AG04450 (cell line): ENCODE measurements at regions not wholly inside any gene's neighbourhood (a gene's known extent, or its start where the extent isn't known, plus 50 kb on each side); places are given as distances from the start of the nearest gene placed in this dataset.

Experiments
- CTCF ChIA-PET: fragments of 300-600, 350-600 bp; formaldehyde crosslinking; extraction: SDS; loops from one replicate; lab custom pipeline; 2022; ENCODE audit warnings: antibody characterized with exemption, inconsistent platforms; lab: Charles Lee
- POLR2A ChIA-PET: fragments of 350-600 bp; formaldehyde crosslinking; extraction: SDS; loops from one replicate; lab custom pipeline; 2021; ENCODE audit warnings: antibody characterized with exemption, inconsistent platforms; lab: Yijun Ruan, JAX
- DNase-seq: peaks from one replicate; pipeline ENCODE4 v3.0.0-alpha.2; 2011; ENCODE audit warnings: low read depth, low spot score
- H3K27ac ChIP-seq: one replicate; pipeline ENCODE4 v1.5.1; 2012; ENCODE audit warnings: low read depth, low read length, control low read depth
- H3K27me3 ChIP-seq: one replicate; pipeline ENCODE4 v1.6.0; 2012; ENCODE audit warnings: low read length; ENCODE audit not compliant: control insufficient read depth, insufficient read depth
- H3K4me3 ChIP-seq: 2 replicates; pipeline ENCODE4 v1.5.1; 2011; ENCODE audit warnings: mild to moderate bottlenecking, low read depth, low read length, control low read depth
- H3K9me3 ChIP-seq: 2 replicates; pipeline ENCODE4 v1.5.1; 2012; ENCODE audit warnings: low read length; ENCODE audit not compliant: control insufficient read depth, insufficient read depth
- CTCF ChIP-seq: IDR thresholded peaks from 2 replicates; pipeline ENCODE4 v1.5.1; 2011; ENCODE audit warnings: low read depth, low read length, control low read depth, inconsistent platforms

- H3K9me3 ChIP-seq = no peaks in the 10 kb centered on the region
- ChIA-PET POLR2A (no interaction called here), CTCF (interaction anchor here (1.1 kb wide), 1 partner anchor 10 kb away, joined by 3 read pairs; no protein-coding TSS in a partner anchor)
- no peak overlapping the region for H3K4me3 ChIP-seq
- no peak for TF ChIP-seq CTCF
- no peak for DNase-seq
- H3K27ac ChIP-seq = no peak overlapping the region
- H3K27me3 ChIP-seq = no peaks in the 10 kb centered on the region
Measured at GRCh38 chr16:63497408-63497807, 1461.2 kb upstream of the CDH8 start.

GRCh38 chr16:63496282-63496681 is 1460.0 kb upstream of the CDH8 start:
- CTCF ChIA-PET = no interaction called here
- Histone ChIP-seq H3K27me3 (no peaks in the 10 kb centered on the region), H3K9me3 (no peaks in the 10 kb centered on the region), H3K27ac (no peak overlapping the region), H3K4me3 (no peak overlapping the region)
- no peak for TF ChIP-seq CTCF
- no peak for DNase-seq
- POLR2A ChIA-PET = no interaction called here

GRCh38 chr16:63488955-63489354 is 1452.7 kb upstream of the CDH8 start:
- ChIA-PET POLR2A (no interaction called here), CTCF (no interaction called here)
- no peak overlapping the region for H3K27ac ChIP-seq
- no peaks in the 10 kb centered on the region for H3K9me3 ChIP-seq
- no peak overlapping the region for H3K4me3 ChIP-seq
- no peaks in the 10 kb centered on the region for H3K27me3 ChIP-seq
- no peak for DNase-seq
- TF ChIP-seq CTCF = no peak

- DNase-seq = no peak
- ChIA-PET POLR2A (no interaction called here), CTCF (no interaction called here)
- TF ChIP-seq CTCF = no peak
- no peak overlapping the region for H3K4me3 ChIP-seq
- H3K9me3 ChIP-seq = no peaks in the 10 kb centered on the region
- H3K27ac ChIP-seq = no peak overlapping the region
- no peaks in the 10 kb centered on the region for H3K27me3 ChIP-seq
Measured at GRCh38 chr16:63481060-63481459, 1444.8 kb upstream of the CDH8 start.

- Histone ChIP-seq H3K27ac (no peak overlapping the region), H3K4me3 (no peak overlapping the region), H3K27me3 (no peaks in the 10 kb centered on the region), H3K9me3 (no peaks in the 10 kb centered on the region)
- ChIA-PET CTCF (interaction anchor here (1.1 kb wide), 1 partner anchor 12 kb away, joined by 3 read pairs; no protein-coding TSS in a partner anchor), POLR2A (no interaction called here)
- no peak for TF ChIP-seq CTCF
- no peak for DNase-seq
Measured at GRCh38 chr16:63473725-63474124, 1437.5 kb upstream of the CDH8 start.
